Activated CD8-positive, alpha-beta memory T cell treated with anti-CD3 and anti-CD28 coated beads for 4 hours (primary cell): ENCODE measurements at regions not wholly inside any gene's neighbourhood (a gene's known extent, or its start where the extent isn't known, plus 50 kb on each side); places are given as distances from the start of the nearest gene placed in this dataset.

Experiments used
- DNase-seq, 2 donors: peaks; one replicate each; pipeline ENCODE4 v3.0.0-alpha.2; 2020; ENCODE audit warnings: low read depth in 2 of 2

GRCh38 chr12:75974323-75975187 is 57.0 kb downstream of the PHLDA1 start:
- no peak for DNase-seq

GRCh38 chr12:75971253-75971652 is 60.3 kb downstream of the PHLDA1 start:
- DNase-seq: no peak

- DNase-seq: no peak
These were observed 61.3 kb downstream of the PHLDA1 start for GRCh38 chr12:75970310-75970709.

- DNase-seq: no peak
These were observed 61.8 kb downstream of the PHLDA1 start for GRCh38 chr12:75969768-75970167.

GRCh38 chr12:75965661-75966060 is 65.9 kb downstream of the PHLDA1 start:
- no peak for DNase-seq

- DNase-seq: no peak
These were observed 67.4 kb downstream of the PHLDA1 start for GRCh38 chr12:75964150-75964549.

GRCh38 chr12:75961878-75962277 is 69.7 kb downstream of the PHLDA1 start:
- no peak for DNase-seq

GRCh38 chr12:75960954-75961661 is 70.5 kb downstream of the PHLDA1 start:
- DNase-seq: no peak

- no peak for DNase-seq
These were observed 71.3 kb downstream of the PHLDA1 start for GRCh38 chr12:75960086-75960910.

- DNase-seq: no peak
These were observed 72.1 kb downstream of the PHLDA1 start for GRCh38 chr12:75959506-75959905.

- DNase-seq: no peak
These were observed 72.5 kb downstream of the PHLDA1 start for GRCh38 chr12:75959060-75959459.

- no peak for DNase-seq
These were observed 76.3 kb downstream of the PHLDA1 start for GRCh38 chr12:75955251-75955650.

GRCh38 chr12:75954749-75955148 is 76.8 kb downstream of the PHLDA1 start:
- no peak for DNase-seq

- no peak for DNase-seq
These were observed 77.5 kb downstream of the PHLDA1 start for GRCh38 chr12:75954041-75954440.

GRCh38 chr12:75953312-75953906 is 78.2 kb downstream of the PHLDA1 start:
- no peak for DNase-seq

- no peak for DNase-seq
These were observed 79.9 kb downstream of the PHLDA1 start for GRCh38 chr12:75951399-75952278.

GRCh38 chr12:75947156-75947723 is 84.3 kb downstream of the PHLDA1 start:
- no peak for DNase-seq

- DNase-seq: no peak
These were observed 86.0 kb downstream of the PHLDA1 start for GRCh38 chr12:75945581-75945980.

GRCh38 chr12:75944905-75945432 is 86.6 kb downstream of the PHLDA1 start:
- DNase-seq: no peak
